HCT116 (cell line): ENCODE measurements at regions not wholly inside any gene's neighbourhood (a gene's known extent, or its start where the extent isn't known, plus 50 kb on each side); places are given as distances from the start of the nearest gene placed in this dataset.

Experiments
- ATAC-seq: fragments of 200-7000 bp; cut with Tn5 transposase; 2 replicates; pipeline ENCODE4 v1.9.1; 2020; ENCODE audit warnings: mild to moderate bottlenecking, moderate library complexity
- BruUV-seq: library from RNA; stranded (reverse); fragments of 400-500 nt; replicated peaks from 2 replicates; lab custom pipeline; 2021; lab: Mats Ljungman, UMichigan
- CTCF ChIA-PET: fragments of 300-600 bp; sonication (Branson Sonifier 250); formaldehyde crosslinking; loops from one replicate; lab custom pipeline; 2021; ENCODE audit warnings: antibody characterized with exemption; lab: Charles Lee
- POLR2A ChIA-PET: fragments of 300-600, 350-600 bp; sonication (Branson Sonifier 250); formaldehyde crosslinking; loops from one replicate; lab custom pipeline; 2021; ENCODE audit warnings: antibody characterized with exemption; lab: Charles Lee
- RAD21 ChIA-PET, 2 experiments: fragments of 300-600 bp; sonication (Branson Sonifier 250); formaldehyde crosslinking; loops; one replicate each; lab custom pipeline; 2023; ENCODE audit warnings: low total read pairs in 2 of 2; ENCODE audit not compliant: uncharacterized antibody in 2 of 2, unreplicated experiment in 2 of 2, low non-redundant PET in 1 of 2; lab: Charles Lee
- DNase-seq: peaks from one replicate; pipeline ENCODE4 v3.0.0-alpha.2; 2010; ENCODE audit warnings: low read depth, low spot score
- H2AFZ ChIP-seq: fragments of 200-600 bp; shearing (Covaris generic), sonication (generic); 2 replicates; pipeline ENCODE4 v1.6.1; 2017; ENCODE audit warnings: low read depth, mixed run types, mixed read lengths, antibody characterized with exemption, low read length; ENCODE audit not compliant: poor library complexity, severe bottlenecking
- H3K27ac ChIP-seq: 2 replicates; pipeline ENCODE4 v1.5.1; 2012; ENCODE audit warnings: low read depth, low read length
- H3K27me3 ChIP-seq: fragments of 200-600 bp; sonication (generic); 2 replicates; pipeline ENCODE4 v1.6.1; 2016; ENCODE audit warnings: mixed run types, low read length, mixed read lengths; ENCODE audit not compliant: insufficient read depth
- H3K36me3 ChIP-seq, 2 experiments: fragments of 200-500 bp in 1 of 2; fragments of 200-600 bp in 1 of 2; sonication (Bioruptor generic) in 1 of 2; sonication (generic) in 1 of 2; 2 replicates each; pipeline versions ENCODE4 v1.5.1 to v1.6.1; 2014 to 2016; ENCODE audit warnings: low read length in 2 of 2, inconsistent platforms in 1 of 2, mixed read lengths in 1 of 2, mixed run types in 1 of 2; ENCODE audit not compliant: insufficient read depth in 2 of 2, control insufficient read depth in 1 of 2
- H3K4me1 ChIP-seq, 2 experiments: fragments of 200-600 bp in 1 of 2; sonication (generic) in 1 of 2; 2 replicates each; pipeline versions ENCODE4 v1.5.1 to v1.6.1; 2012 to 2017; ENCODE audit warnings: low read length in 2 of 2, inconsistent platforms in 1 of 2, mild to moderate bottlenecking in 1 of 2, mixed read lengths in 1 of 2, mixed run types in 1 of 2, moderate library complexity in 1 of 2; ENCODE audit not compliant: insufficient read depth in 2 of 2, control insufficient read depth in 1 of 2
- H3K4me2 ChIP-seq: fragments of 200-600 bp; sonication (generic); 2 replicates; pipeline ENCODE4 v1.6.1; 2017; ENCODE audit warnings: mixed run types, low read length, mixed read lengths
- H3K4me3 ChIP-seq, 2 experiments: fragments of 200-600 bp in 1 of 2; sonication (generic) in 1 of 2; replicated peaks in 1 of 2; 2 replicates each; pipeline ENCODE4 v1.5.1; 2011 to 2016; ENCODE audit warnings: low read length in 2 of 2, control low read depth in 1 of 2, low read depth in 1 of 2, mild to moderate bottlenecking in 1 of 2, mixed read lengths in 1 of 2, mixed run types in 1 of 2
- H3K79me2 ChIP-seq: fragments of 200-600 bp; sonication (generic); 2 replicates; pipeline ENCODE4 v1.6.1; 2017; ENCODE audit warnings: mild to moderate bottlenecking, mixed run types, low read length, moderate library complexity, mixed read lengths; ENCODE audit not compliant: insufficient read depth
- H3K9ac ChIP-seq: fragments of 200-600 bp; sonication (generic); 2 replicates; pipeline ENCODE4 v1.6.1; 2016; ENCODE audit warnings: low read length, mixed read lengths
- H3K9me2 ChIP-seq: fragments of 200-600 bp; sonication (generic), shearing (Covaris generic); 2 replicates; pipeline ENCODE4 v1.6.1; 2017; ENCODE audit warnings: mixed run types, mild to moderate bottlenecking, moderate library complexity; ENCODE audit not compliant: insufficient read depth
- H3K9me3 ChIP-seq, 2 experiments: fragments of 200-500 bp in 1 of 2; fragments of 200-600 bp in 1 of 2; sonication (Bioruptor generic) in 1 of 2; sonication (generic) in 1 of 2; 2 replicates each; pipeline ENCODE4 v1.6.1; 2014 to 2017; ENCODE audit warnings: low read length in 2 of 2, mixed read lengths in 2 of 2, inconsistent platforms in 1 of 2, low read depth in 1 of 2, mild to moderate bottlenecking in 1 of 2, mixed run types in 1 of 2, moderate library complexity in 1 of 2; ENCODE audit not compliant: control insufficient read depth in 1 of 2, insufficient read depth in 1 of 2
- H4K20me1 ChIP-seq: fragments of 200-600 bp; sonication (generic), shearing (Covaris generic); 2 replicates; pipeline ENCODE4 v1.6.1; 2017; ENCODE audit warnings: mixed run types, mild to moderate bottlenecking, moderate library complexity; ENCODE audit not compliant: insufficient read depth
- CBX3 ChIP-seq: IDR thresholded peaks from 2 replicates; pipeline ENCODE4 v1.6.1; 2012; ENCODE audit warnings: low read depth
- CEBPB ChIP-seq: IDR thresholded peaks from 2 replicates; pipeline ENCODE4 v1.6.1; 2012; ENCODE audit warnings: low read depth
- CTCF ChIP-seq, 3 experiments: fragments of 200-600 bp in 1 of 3; sonication (generic) in 1 of 3; IDR thresholded peaks in 2 of 3; conservative IDR thresholded peaks in 1 of 3; 2 replicates each; pipeline ENCODE4 v1.5.1; 2012 to 2017; ENCODE audit warnings: low read depth in 2 of 3, low read length in 2 of 3, antibody characterized with exemption in 1 of 3, borderline replicate concordance in 1 of 3, control low read depth in 1 of 3, mild to moderate bottlenecking in 1 of 3, mixed read lengths in 1 of 3, mixed run types in 1 of 3, moderate library complexity in 1 of 3; ENCODE audit not compliant: insufficient read depth in 1 of 3
- EGR1 ChIP-seq: IDR thresholded peaks from 2 replicates; pipeline ENCODE4 v1.6.1; 2012; ENCODE audit warnings: low read depth
- ELF1 ChIP-seq: IDR thresholded peaks from 2 replicates; pipeline ENCODE4 v1.6.1; 2012; ENCODE audit warnings: low read depth, borderline replicate concordance
- EZH2phosphoT487 ChIP-seq: fragments of 200-600 bp; IDR thresholded peaks from 2 replicates; pipeline ENCODE4 v1.6.1; 2018; ENCODE audit warnings: antibody characterized with exemption, borderline replicate concordance
- FOSL1 ChIP-seq: IDR thresholded peaks from 2 replicates; pipeline ENCODE4 v1.6.1; 2012; ENCODE audit warnings: low read depth
- JUND ChIP-seq: IDR thresholded peaks from 2 replicates; pipeline ENCODE4 v1.6.1; 2012
- MAX ChIP-seq: IDR thresholded peaks from 2 replicates; pipeline ENCODE4 v1.6.1; 2012
- POLR2AphosphoS5 ChIP-seq: IDR thresholded peaks from 2 replicates; pipeline ENCODE4 v1.6.1; 2011; ENCODE audit warnings: mild to moderate bottlenecking, low read depth, low read length, moderate library complexity
- REST ChIP-seq: IDR thresholded peaks from 2 replicates; pipeline ENCODE4 v1.6.1; 2012; ENCODE audit warnings: low read depth
- SIN3A ChIP-seq: IDR thresholded peaks from 2 replicates; pipeline ENCODE4 v1.6.1; 2012; ENCODE audit warnings: low read depth
- SP1 ChIP-seq: IDR thresholded peaks from 2 replicates; pipeline ENCODE4 v1.6.1; 2012; ENCODE audit warnings: low read depth
- SRF ChIP-seq: IDR thresholded peaks from 2 replicates; pipeline ENCODE4 v1.6.1; 2012; ENCODE audit warnings: low read depth
- TCF7L2 ChIP-seq: IDR thresholded peaks from 2 replicates; pipeline ENCODE4 v1.7.0; 2011; ENCODE audit warnings: borderline replicate concordance, inconsistent platforms; ENCODE audit not compliant: insufficient read depth, insufficient read length; ENCODE audit errors: extremely low read depth
- ZFX ChIP-seq: fragments of 450-650 bp; IDR thresholded peaks from 2 replicates; pipeline ENCODE4 v1.6.1; 2017
- ZNF274 ChIP-seq: fragments of 200-500 bp; sonication (Bioruptor generic); IDR thresholded peaks from 2 replicates; pipeline ENCODE4 v1.6.1; 2014; ENCODE audit warnings: mild to moderate bottlenecking, low read depth, low read length, inconsistent platforms
- intact Hi-C: fragments of 100-400 bp; cut with micrococcal nuclease; formaldehyde crosslinking; loops from 2 replicates; pipeline ENCODE4 v1.10.0; 2022

GRCh38 chrX:10984213-10984612 is 126.9 kb upstream of the HCCS start:
- TF ChIP-seq ZFX (no peak), FOSL1 (no peak), MAX (no peak), TCF7L2 (no peak), CTCF (IDR thresholded peaks at IDR 0.05 in 2 of 3, conservative IDR thresholded peaks at IDR 0.05 in 1 of 3; ENCODE audit: borderline replicate concordance in 1 of 3, insufficient read depth in 1 of 3, low read depth in 2 of 3, low read length in 2 of 3) (no peak), SP1 (no peak), REST (no peak), SIN3A (no peak), CBX3 (no peak), EZH2phosphoT487 (no peak), ZNF274 (no peak), JUND (no peak), CEBPB (no peak), POLR2AphosphoS5 (no peak), SRF (no peak), EGR1 (no peak), ELF1 (no peak)
- Histone ChIP-seq H3K36me3 (no peaks in the 10 kb centered on the region), H4K20me1 (no peaks in the 10 kb centered on the region), H3K27me3 (no peaks in the 10 kb centered on the region), H2AFZ (no peak overlapping the region), H3K9me3 (no peaks in the 10 kb centered on the region), H3K9me2 (no peaks in the 10 kb centered on the region), H3K79me2 (no peaks in the 10 kb centered on the region), H3K4me1 (no peaks in the 10 kb centered on the region), H3K4me3 (no peak overlapping the region), H3K27ac (no peak overlapping the region), H3K9ac (no peak overlapping the region), H3K4me2 (no peak overlapping the region)
- no TSS peak for BruUV-seq
- ChIA-PET RAD21 (no interaction called here), CTCF (no interaction called here), POLR2A (no interaction called here)
- DNase-seq (no peak), ATAC-seq (no peak)
- intact Hi-C loops = no loop called here
